T-helper 17 cell (primary cell): ENCODE measurements at regions not wholly inside any gene's neighbourhood (a gene's known extent, or its start where the extent isn't known, plus 50 kb on each side); places are given as distances from the start of the nearest gene placed in this dataset.

Experiments used
- ATAC-seq: fragments of 150-1000 bp; cut with Tn5 transposase; 2 replicates; pipeline ENCODE4 v1.10.0; 2021; ENCODE audit warnings: mild to moderate bottlenecking, moderate library complexity
- DNase-seq, 3 donors: peaks; one replicate each; pipeline versions ENCODE4 v3.0.0 to v3.0.0-alpha.2; 2020 to 2021
- H3K9me3 ChIP-seq: one replicate; pipeline ENCODE4 v1.7.0; 2013; ENCODE audit warnings: low read length, mild to moderate bottlenecking; ENCODE audit not compliant: control insufficient read depth, poor library complexity, severe bottlenecking
- H3K27ac Mint-ChIP-seq: one replicate; pipeline ENCODE4 v1.8.0; 2022; ENCODE audit warnings: mild to moderate bottlenecking, moderate library complexity, mixed read lengths
- H3K27me3 Mint-ChIP-seq: one replicate; pipeline ENCODE4 v1.8.0; 2022; ENCODE audit warnings: mixed read lengths
- H3K36me3 Mint-ChIP-seq: one replicate; pipeline ENCODE4 v1.8.0; 2022; ENCODE audit warnings: low read depth, mixed read lengths
- H3K4me1 Mint-ChIP-seq: one replicate; pipeline ENCODE4 v1.8.0; 2022; ENCODE audit warnings: mild to moderate bottlenecking, mixed read lengths
- H3K4me3 Mint-ChIP-seq: one replicate; pipeline ENCODE4 v1.8.0; 2022; ENCODE audit warnings: mild to moderate bottlenecking, moderate library complexity, mixed read lengths

GRCh38 chr10:78286186-78286585, 252.5 kb downstream of the RPS24 start:
- Mint-ChIP-seq H3K27ac (no peak overlapping the region), H3K4me1 (peaks cover 3% of the 10 kb centered on the region), H3K27me3 (peaks cover 39% of the 10 kb centered on the region), H3K4me3 (no peak overlapping the region), H3K36me3 (peaks cover 2% of the 10 kb centered on the region)
- ATAC-seq (no peak), DNase-seq (no peak)
- H3K9me3 ChIP-seq, result no peaks in the 10 kb centered on the region

GRCh38 chr10:78286668-78287067, 253.0 kb downstream of the RPS24 start:
- Mint-ChIP-seq H3K36me3 (peaks cover 2% of the 10 kb centered on the region), H3K4me1 (peaks cover 3% of the 10 kb centered on the region), H3K4me3 (no peak overlapping the region), H3K27ac (no peak overlapping the region), H3K27me3 (peaks cover 35% of the 10 kb centered on the region)
- DNase-seq (no peak), ATAC-seq (no peak)
- no peaks in the 10 kb centered on the region for H3K9me3 ChIP-seq

GRCh38 chr10:78287618-78288017, 254.0 kb downstream of the RPS24 start:
- no peak overlapping the region for H3K4me3 Mint-ChIP-seq
- peaks cover 2% of the 10 kb centered on the region for H3K36me3 Mint-ChIP-seq
- peaks cover 3% of the 10 kb centered on the region for H3K4me1 Mint-ChIP-seq
- H3K27ac Mint-ChIP-seq, result no peak overlapping the region
- H3K9me3 ChIP-seq, result no peaks in the 10 kb centered on the region
- ATAC-seq (no peak), DNase-seq (no peak)
- peaks cover 25% of the 10 kb centered on the region for H3K27me3 Mint-ChIP-seq

GRCh38 chr10:78288663-78289062, 255.0 kb downstream of the RPS24 start:
- H3K9me3 ChIP-seq, result no peaks in the 10 kb centered on the region
- DNase-seq (no peak), ATAC-seq (no peak)
- H3K36me3 Mint-ChIP-seq, result peaks cover 2% of the 10 kb centered on the region
- H3K4me1 Mint-ChIP-seq, result peaks cover 3% of the 10 kb centered on the region
- no peak overlapping the region for H3K4me3 Mint-ChIP-seq
- no peak overlapping the region for H3K27ac Mint-ChIP-seq
- H3K27me3 Mint-ChIP-seq, result peaks cover 20% of the 10 kb centered on the region

- no peak for ATAC-seq
- DNase-seq, result no peak
- no peaks in the 10 kb centered on the region for H3K9me3 ChIP-seq
- Mint-ChIP-seq H3K4me1 (peaks cover 3% of the 10 kb centered on the region), H3K27ac (no peak overlapping the region), H3K4me3 (no peak overlapping the region), H3K36me3 (peaks cover 2% of the 10 kb centered on the region), H3K27me3 (peaks cover 20% of the 10 kb centered on the region)
These were observed 256.6 kb downstream of the RPS24 start for GRCh38 chr10:78290131-78290750.

GRCh38 chr10:78291722-78292121, 258.1 kb downstream of the RPS24 start:
- ATAC-seq (no peak), DNase-seq (no peak)
- no peaks in the 10 kb centered on the region for H3K9me3 ChIP-seq
- Mint-ChIP-seq H3K4me3 (no peak overlapping the region), H3K4me1 (peaks cover 3% of the 10 kb centered on the region), H3K27ac (no peak overlapping the region), H3K27me3 (peaks cover 20% of the 10 kb centered on the region), H3K36me3 (peaks cover 2% of the 10 kb centered on the region)

GRCh38 chr10:78292250-78292981, 258.8 kb downstream of the RPS24 start:
- peaks cover 2% of the 10 kb centered on the region for H3K36me3 Mint-ChIP-seq
- H3K9me3 ChIP-seq, result no peaks in the 10 kb centered on the region
- no peak overlapping the region for H3K27ac Mint-ChIP-seq
- DNase-seq, result no peak
- peaks cover 3% of the 10 kb centered on the region for H3K4me1 Mint-ChIP-seq
- H3K4me3 Mint-ChIP-seq, result no peak overlapping the region
- peaks cover 17% of the 10 kb centered on the region for H3K27me3 Mint-ChIP-seq
- no peak for ATAC-seq

GRCh38 chr10:78292982-78293865, 259.6 kb downstream of the RPS24 start:
- Mint-ChIP-seq H3K27me3 (peaks cover 13% of the 10 kb centered on the region), H3K27ac (no peak overlapping the region), H3K4me1 (peaks cover 3% of the 10 kb centered on the region), H3K4me3 (no peak overlapping the region), H3K36me3 (peaks cover 2% of the 10 kb centered on the region)
- H3K9me3 ChIP-seq, result no peaks in the 10 kb centered on the region
- ATAC-seq (no peak), DNase-seq (no peak)

GRCh38 chr10:78295242-78295641, 261.6 kb downstream of the RPS24 start:
- no peaks in the 10 kb centered on the region for H3K9me3 ChIP-seq
- H3K4me3 Mint-ChIP-seq, result no peak overlapping the region
- H3K27ac Mint-ChIP-seq, result no peak overlapping the region
- H3K36me3 Mint-ChIP-seq, result no peaks in the 10 kb centered on the region
- H3K4me1 Mint-ChIP-seq, result no peaks in the 10 kb centered on the region
- ATAC-seq (no peak), DNase-seq (no peak)
- H3K27me3 Mint-ChIP-seq, result peaks cover under 1% of the 10 kb centered on the region

GRCh38 chr10:78296785-78297184, 263.1 kb downstream of the RPS24 start:
- ATAC-seq, result no peak
- no peak overlapping the region for H3K27ac Mint-ChIP-seq
- peaks cover 4% of the 10 kb centered on the region for H3K4me1 Mint-ChIP-seq
- H3K4me3 Mint-ChIP-seq, result no peak overlapping the region
- H3K27me3 Mint-ChIP-seq, result no peaks in the 10 kb centered on the region
- H3K36me3 Mint-ChIP-seq, result no peaks in the 10 kb centered on the region
- DNase-seq, result no peak
- no peaks in the 10 kb centered on the region for H3K9me3 ChIP-seq

- Mint-ChIP-seq H3K4me1 (peaks cover 14% of the 10 kb centered on the region), H3K27me3 (no peaks in the 10 kb centered on the region), H3K4me3 (no peak overlapping the region), H3K27ac (no peak overlapping the region), H3K36me3 (no peaks in the 10 kb centered on the region)
- H3K9me3 ChIP-seq, result no peaks in the 10 kb centered on the region
- DNase-seq (no peak), ATAC-seq (no peak)
These were observed 264.3 kb downstream of the RPS24 start for GRCh38 chr10:78297997-78298396.

- H3K27me3 Mint-ChIP-seq, result no peaks in the 10 kb centered on the region
- H3K36me3 Mint-ChIP-seq, result no peaks in the 10 kb centered on the region
- peaks cover 14% of the 10 kb centered on the region for H3K4me1 Mint-ChIP-seq
- DNase-seq (no peak), ATAC-seq (no peak)
- H3K27ac Mint-ChIP-seq, result peak overlapping the region; percentile 63
- no peak overlapping the region for H3K4me3 Mint-ChIP-seq
- no peaks in the 10 kb centered on the region for H3K9me3 ChIP-seq
These were observed 265.2 kb downstream of the RPS24 start for GRCh38 chr10:78298835-78299234.

GRCh38 chr10:78299851-78300468, 266.3 kb downstream of the RPS24 start:
- no peak for ATAC-seq
- H3K36me3 Mint-ChIP-seq, result no peaks in the 10 kb centered on the region
- DNase-seq, result no peak
- peaks cover 14% of the 10 kb centered on the region for H3K4me1 Mint-ChIP-seq
- H3K27me3 Mint-ChIP-seq, result no peaks in the 10 kb centered on the region
- no peak overlapping the region for H3K4me3 Mint-ChIP-seq
- no peaks in the 10 kb centered on the region for H3K9me3 ChIP-seq
- no peak overlapping the region for H3K27ac Mint-ChIP-seq
